ENCODE measurements at regions not wholly inside any gene's neighbourhood (a gene's known extent, or its start where the extent isn't known, plus 50 kb on each side); places are given as distances from the start of the nearest gene placed in this dataset.

DNA sequence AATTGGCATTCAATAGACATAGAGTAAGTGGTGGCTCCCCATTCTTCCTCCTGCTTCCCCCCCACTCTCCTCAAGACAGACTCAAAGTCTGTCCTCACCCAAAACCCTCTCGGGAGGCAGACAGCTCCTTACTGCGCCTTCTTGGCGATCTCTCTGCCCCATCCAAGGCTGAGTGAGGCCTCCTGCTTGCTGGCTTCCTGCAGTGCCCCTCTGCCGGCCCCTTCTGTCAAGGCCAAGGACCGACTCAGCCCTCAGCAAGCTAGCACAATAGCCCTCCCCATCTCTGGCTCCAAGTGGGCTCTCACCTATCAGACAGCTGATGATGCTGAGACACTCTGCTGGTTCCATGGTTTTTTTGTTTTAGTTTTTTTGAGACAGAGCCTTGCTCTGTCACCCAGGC lies 62.5 kb upstream of the DLK1 start:
- Mint-ChIP-seq H3K9me3 (no peaks in the 10 kb centered on the region), H3K4me3 (no peak overlapping the region), H3K27me3 (ENCODE audit: low read depth) (no peaks in the 10 kb centered on the region), H3K36me3 (ENCODE audit: low read depth) (no peaks in the 10 kb centered on the region), H3K4me1 (peaks cover 18% of the 10 kb centered on the region), H3K27ac (ENCODE audit: unreplicated experiment) (no peak overlapping the region)
- TF ChIP-seq, protein P1, sequence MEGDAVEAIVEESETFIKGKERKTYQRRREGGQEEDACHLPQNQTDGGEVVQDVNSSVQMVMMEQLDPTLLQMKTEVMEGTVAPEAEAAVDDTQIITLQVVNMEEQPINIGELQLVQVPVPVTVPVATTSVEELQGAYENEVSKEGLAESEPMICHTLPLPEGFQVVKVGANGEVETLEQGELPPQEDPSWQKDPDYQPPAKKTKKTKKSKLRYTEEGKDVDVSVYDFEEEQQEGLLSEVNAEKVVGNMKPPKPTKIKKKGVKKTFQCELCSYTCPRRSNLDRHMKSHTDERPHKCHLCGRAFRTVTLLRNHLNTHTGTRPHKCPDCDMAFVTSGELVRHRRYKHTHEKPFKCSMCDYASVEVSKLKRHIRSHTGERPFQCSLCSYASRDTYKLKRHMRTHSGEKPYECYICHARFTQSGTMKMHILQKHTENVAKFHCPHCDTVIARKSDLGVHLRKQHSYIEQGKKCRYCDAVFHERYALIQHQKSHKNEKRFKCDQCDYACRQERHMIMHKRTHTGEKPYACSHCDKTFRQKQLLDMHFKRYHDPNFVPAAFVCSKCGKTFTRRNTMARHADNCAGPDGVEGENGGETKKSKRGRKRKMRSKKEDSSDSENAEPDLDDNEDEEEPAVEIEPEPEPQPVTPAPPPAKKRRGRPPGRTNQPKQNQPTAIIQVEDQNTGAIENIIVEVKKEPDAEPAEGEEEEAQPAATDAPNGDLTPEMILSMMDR (conservative IDR thresholded peaks at IDR 0.05): no peak
- no peak for DNase-seq (ENCODE audit: low read depth, low spot score)

DNA sequence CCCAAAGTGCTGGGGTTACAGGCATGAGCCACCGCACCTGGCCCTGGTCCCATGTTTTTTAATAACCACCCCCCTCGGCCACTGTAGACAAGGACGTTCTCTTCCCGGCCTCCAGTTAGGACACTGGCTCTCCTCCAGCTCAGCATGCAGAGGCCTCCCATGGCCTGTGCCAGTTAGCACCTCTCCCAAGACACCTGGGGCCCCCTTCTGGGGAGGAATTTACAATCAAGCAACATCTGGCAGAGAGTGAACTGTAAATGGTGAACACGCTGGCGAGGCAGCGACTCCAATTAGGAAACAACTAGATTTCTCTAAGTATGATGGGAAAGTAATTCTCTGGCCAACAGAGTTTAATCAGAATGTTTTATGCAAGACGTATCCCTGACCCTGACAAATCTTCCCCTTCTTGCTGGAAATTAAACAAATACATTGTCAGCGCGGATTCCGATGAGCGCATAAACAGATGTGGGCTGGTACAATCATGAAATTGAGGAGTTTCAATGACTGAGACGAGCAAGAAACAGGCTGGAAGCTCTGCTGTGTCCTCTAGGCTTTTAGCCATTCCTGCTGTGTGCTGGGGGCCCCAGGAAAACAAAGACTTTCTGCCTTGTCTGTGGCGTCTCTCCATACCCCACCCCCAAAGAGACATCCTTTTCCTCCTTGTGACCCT lies 61.7 kb upstream of the DLK1 start:
- H3K36me3 Mint-ChIP-seq (ENCODE audit: low read depth): no peaks in the 10 kb centered on the region
- H3K27me3 Mint-ChIP-seq (ENCODE audit: low read depth): no peaks in the 10 kb centered on the region
- no peaks in the 10 kb centered on the region for H3K9me3 Mint-ChIP-seq
- H3K4me3 Mint-ChIP-seq: no peak overlapping the region
- peak overlapping the region; percentile 15 for H3K27ac Mint-ChIP-seq (ENCODE audit: unreplicated experiment)
- peaks cover 25% of the 10 kb centered on the region for H3K4me1 Mint-ChIP-seq
- no peak for DNase-seq (ENCODE audit: low read depth, low spot score)
- TF ChIP-seq, protein P1 (conservative IDR thresholded peaks at IDR 0.05): no peak

DNA sequence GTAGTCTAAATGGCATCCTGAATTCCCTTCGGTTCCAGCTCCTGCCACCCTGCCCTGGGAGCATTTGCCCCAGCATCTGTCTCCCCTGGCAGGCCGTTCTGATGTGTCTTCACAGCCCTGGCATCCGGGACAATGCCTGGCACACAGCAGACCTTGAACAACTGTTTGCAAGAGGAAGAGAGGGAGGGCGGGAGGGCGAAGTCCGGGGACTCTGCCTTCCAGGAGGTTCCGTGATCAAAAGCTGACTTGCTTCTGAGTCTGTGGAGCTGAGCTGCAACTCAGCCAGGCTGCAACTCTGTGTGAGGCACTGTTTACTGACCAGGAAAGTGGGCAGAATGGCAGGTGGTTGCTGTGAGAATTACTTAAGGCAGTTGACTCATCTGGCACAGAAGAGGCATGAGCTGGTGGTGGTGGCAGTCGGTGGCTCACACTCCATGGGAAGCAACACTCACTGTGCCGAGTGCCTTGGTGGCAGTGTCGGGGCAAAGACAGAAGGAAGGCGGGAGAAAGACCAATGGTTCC lies 61.1 kb upstream of the DLK1 start:
- Mint-ChIP-seq H3K36me3 (ENCODE audit: low read depth) (no peaks in the 10 kb centered on the region), H3K27ac (ENCODE audit: unreplicated experiment) (no peak overlapping the region), H3K9me3 (no peaks in the 10 kb centered on the region), H3K4me1 (peaks cover 26% of the 10 kb centered on the region), H3K27me3 (ENCODE audit: low read depth) (no peaks in the 10 kb centered on the region), H3K4me3 (no peak overlapping the region)
- TF ChIP-seq, protein P1 (conservative IDR thresholded peaks at IDR 0.05): no peak
- no peak for DNase-seq (ENCODE audit: low read depth, low spot score)

DNA sequence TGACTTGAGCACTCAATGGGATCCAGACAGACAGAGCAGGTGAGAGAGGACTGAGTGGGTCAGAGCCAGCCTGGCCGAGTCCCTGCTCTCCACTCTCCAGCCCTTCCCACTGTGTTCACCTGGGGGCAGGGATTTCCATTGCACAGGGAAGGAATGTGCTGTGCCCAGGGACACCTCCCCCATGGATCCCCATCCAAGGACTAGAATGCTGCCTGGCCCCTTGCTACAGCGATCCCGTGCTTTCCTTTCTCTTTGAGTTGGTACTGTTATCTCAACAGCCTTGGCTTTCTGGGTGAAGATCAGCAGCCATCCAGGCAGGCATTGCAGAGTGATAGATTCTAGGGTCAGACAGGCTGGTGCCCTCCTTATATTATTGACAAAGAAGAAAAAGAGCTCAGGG lies 60.3 kb upstream of the DLK1 start:
- Mint-ChIP-seq H3K4me1 (peaks cover 31% of the 10 kb centered on the region), H3K27me3 (ENCODE audit: low read depth) (no peaks in the 10 kb centered on the region), H3K27ac (ENCODE audit: unreplicated experiment) (no peak overlapping the region), H3K4me3 (no peak overlapping the region), H3K9me3 (no peaks in the 10 kb centered on the region), H3K36me3 (ENCODE audit: low read depth) (no peaks in the 10 kb centered on the region)
- TF ChIP-seq, protein P1 (conservative IDR thresholded peaks at IDR 0.05): no peak
- no peak for DNase-seq (ENCODE audit: low read depth, low spot score)

DNA sequence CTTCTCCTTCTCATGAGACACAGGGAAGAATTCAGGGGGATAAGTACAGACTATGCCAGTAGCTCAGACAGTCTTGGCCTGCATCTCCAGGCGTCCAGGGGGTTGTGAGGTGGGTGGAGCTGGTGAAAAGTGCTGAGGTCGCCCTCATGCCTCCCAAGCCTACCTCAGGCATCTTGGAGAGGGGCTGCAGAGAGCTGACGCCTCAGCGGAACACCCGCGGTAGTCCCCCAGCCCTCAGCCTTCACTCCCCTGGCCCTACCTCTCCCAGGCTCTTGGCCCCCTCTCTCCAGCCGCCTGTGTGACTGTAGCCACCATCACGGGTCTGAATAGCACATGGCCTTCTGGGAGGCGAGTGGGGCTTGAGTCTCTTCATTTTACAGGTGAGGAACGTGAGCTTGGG lies 59.8 kb upstream of the DLK1 start:
- Mint-ChIP-seq H3K36me3 (ENCODE audit: low read depth) (no peaks in the 10 kb centered on the region), H3K27me3 (ENCODE audit: low read depth) (peaks cover 3% of the 10 kb centered on the region), H3K27ac (ENCODE audit: unreplicated experiment) (no peak overlapping the region), H3K4me3 (no peak overlapping the region), H3K4me1 (peaks cover 31% of the 10 kb centered on the region), H3K9me3 (no peaks in the 10 kb centered on the region)
- no peak for DNase-seq (ENCODE audit: low read depth, low spot score)
- TF ChIP-seq, protein P1 (conservative IDR thresholded peaks at IDR 0.05): no peak

Measured in neural crest cell (in vitro differentiated cells).